ENCODE measurements at regions not wholly inside any gene's neighbourhood (a gene's known extent, or its start where the extent isn't known, plus 50 kb on each side); places are given as distances from the start of the nearest gene placed in this dataset.

DNA sequence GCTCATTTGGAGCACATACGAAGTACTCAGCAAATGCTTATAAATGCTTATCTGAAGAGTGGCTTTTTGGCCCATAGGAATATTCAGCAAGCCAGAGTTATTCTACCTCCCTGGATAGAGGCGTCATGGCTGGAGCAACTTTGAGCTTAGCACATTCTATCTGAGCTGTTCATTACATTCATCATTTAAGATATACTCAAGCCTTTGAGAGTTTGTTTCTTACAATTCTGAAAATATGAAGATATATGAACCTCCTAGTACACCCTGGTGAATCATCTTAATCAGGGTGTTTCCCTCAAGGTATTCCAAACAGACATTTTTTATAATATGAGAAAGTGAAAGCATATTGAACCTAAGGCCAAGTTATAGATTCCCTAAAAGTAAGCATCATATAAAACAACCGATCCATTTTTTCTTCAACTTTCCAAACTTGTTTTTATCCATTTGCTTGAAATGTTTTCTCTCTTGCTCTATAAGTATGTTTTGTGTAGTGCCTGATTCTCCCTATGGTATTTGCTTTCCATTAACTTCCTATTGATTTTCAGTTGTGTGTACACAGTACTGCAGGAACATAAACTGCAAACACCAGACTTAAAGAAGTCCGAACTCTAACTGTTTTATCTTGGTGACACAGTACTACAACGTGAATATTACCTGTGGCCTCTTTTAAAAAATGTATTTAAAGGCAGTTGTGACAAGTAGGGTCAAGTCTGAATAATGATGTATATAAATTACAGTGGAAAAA, 139.7 kb upstream of the PTPRK start:
- TF ChIP-seq, protein P1, sequence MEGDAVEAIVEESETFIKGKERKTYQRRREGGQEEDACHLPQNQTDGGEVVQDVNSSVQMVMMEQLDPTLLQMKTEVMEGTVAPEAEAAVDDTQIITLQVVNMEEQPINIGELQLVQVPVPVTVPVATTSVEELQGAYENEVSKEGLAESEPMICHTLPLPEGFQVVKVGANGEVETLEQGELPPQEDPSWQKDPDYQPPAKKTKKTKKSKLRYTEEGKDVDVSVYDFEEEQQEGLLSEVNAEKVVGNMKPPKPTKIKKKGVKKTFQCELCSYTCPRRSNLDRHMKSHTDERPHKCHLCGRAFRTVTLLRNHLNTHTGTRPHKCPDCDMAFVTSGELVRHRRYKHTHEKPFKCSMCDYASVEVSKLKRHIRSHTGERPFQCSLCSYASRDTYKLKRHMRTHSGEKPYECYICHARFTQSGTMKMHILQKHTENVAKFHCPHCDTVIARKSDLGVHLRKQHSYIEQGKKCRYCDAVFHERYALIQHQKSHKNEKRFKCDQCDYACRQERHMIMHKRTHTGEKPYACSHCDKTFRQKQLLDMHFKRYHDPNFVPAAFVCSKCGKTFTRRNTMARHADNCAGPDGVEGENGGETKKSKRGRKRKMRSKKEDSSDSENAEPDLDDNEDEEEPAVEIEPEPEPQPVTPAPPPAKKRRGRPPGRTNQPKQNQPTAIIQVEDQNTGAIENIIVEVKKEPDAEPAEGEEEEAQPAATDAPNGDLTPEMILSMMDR (IDR thresholded peaks at IDR 0.05; ENCODE audit: control insufficient read depth, extremely low read depth, insufficient read depth) = no peak
- DNase-seq (ENCODE audit: low read depth) = no peak
- H3K4me3 ChIP-seq (ENCODE audit: low read depth, low read length) = no peak overlapping the region

DNA sequence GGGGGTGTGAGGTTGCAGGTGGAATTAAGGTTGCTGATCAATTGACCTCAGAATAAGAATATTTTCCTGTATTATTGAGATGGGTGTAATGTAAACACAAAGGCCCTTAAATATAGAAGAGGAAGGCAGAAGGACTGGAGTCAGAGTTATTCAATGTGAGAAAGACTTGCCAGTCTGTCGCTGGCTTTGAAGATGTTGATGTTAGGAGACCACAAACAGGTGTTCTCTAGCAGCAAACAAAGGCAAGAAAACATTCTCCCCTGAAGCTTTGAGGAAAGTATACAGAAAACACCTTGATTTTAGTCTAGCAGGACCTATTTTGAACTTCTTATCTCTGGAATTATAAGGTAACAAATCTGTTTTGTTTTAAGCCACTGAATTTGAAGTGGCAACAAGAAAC, 138.9 kb upstream of the PTPRK start:
- H3K4me3 ChIP-seq (ENCODE audit: low read depth, low read length) = no peak overlapping the region
- DNase-seq (ENCODE audit: low read depth) = no peak
- TF ChIP-seq, protein P1 (IDR thresholded peaks at IDR 0.05; ENCODE audit: control insufficient read depth, extremely low read depth, insufficient read depth) = no peak

DNA sequence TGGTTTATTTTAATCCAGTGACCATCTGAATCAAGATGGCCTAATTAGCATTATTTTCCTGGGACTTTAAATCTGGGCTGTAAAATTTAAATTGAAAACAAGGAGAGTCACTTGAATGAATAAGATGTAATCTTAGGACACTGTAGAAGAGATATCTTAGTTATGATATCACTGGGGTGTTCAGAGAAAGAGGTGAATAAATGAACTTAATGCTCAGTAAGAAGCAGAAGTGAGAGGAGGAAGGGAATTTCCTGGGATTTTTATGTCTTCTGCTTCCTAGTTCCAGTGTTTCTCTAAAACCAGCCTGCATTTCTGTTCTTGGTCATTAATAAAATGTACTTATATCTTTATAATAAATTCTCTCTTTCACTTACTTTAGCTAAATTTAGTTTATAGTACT, 136.8 kb upstream of the PTPRK start:
- TF ChIP-seq, protein P1 (IDR thresholded peaks at IDR 0.05; ENCODE audit: control insufficient read depth, extremely low read depth, insufficient read depth) = no peak
- no peak for DNase-seq (ENCODE audit: low read depth)
- no peak overlapping the region for H3K4me3 ChIP-seq (ENCODE audit: low read depth, low read length)

DNA sequence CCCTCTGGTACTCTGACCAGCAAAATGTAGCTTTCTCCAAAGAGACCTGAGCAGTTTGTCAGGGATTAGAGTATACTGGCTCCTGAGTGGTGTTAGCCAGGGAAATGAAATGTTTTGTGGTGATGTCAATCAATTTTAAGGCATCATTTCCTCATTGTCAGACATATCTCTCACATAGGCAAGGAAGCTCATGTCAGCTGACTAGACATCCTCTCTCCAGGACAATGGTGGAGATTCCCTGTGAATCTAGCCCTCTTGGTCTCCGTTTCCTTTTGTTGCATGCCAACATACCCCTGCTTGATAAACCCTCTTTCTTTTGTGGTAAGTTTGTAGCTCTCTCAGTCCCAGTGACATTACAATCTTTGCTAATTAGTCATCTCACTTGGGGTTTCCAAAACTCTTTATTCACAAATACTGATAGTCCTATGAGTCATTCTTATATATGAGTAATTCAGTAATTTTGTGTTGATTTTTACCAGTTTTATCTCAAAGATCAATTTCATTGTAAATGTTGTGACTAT, 135.6 kb upstream of the PTPRK start:
- TF ChIP-seq, protein P1 (IDR thresholded peaks at IDR 0.05; ENCODE audit: control insufficient read depth, extremely low read depth, insufficient read depth) = no peak
- no peak for DNase-seq (ENCODE audit: low read depth)
- no peak overlapping the region for H3K4me3 ChIP-seq (ENCODE audit: low read depth, low read length)

DNA sequence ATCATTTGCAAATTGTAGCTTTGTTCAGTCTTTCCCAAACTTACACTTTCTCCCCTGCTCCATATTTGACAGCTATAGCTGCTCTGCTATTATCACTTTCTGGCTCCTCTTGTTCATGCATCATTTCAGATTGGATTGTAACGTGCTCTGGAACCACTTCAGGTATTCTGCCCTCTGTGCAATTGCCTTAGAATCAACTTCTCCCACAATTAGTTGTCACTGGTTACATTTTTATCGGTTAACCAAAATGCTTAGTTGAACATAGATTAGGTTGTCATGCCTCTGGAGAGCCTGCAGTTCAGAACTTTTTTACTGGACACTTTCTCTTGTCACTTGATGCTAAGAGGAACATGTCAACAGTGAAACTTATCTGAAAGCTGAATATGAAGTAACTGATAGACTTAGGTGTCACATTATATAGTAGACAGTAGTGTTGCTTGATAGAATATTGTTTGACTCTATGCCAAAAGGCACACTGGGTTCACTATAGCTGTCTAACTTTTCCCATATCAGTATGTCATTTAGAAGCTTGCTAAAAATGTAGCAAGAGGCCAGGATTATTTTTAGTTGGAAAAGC, 127.7 kb upstream of the PTPRK start:
- H3K4me3 ChIP-seq (ENCODE audit: low read depth, low read length) = no peak overlapping the region
- TF ChIP-seq, protein P1 (IDR thresholded peaks at IDR 0.05; ENCODE audit: control insufficient read depth, extremely low read depth, insufficient read depth) = no peak
- no peak for DNase-seq (ENCODE audit: low read depth)

DNA sequence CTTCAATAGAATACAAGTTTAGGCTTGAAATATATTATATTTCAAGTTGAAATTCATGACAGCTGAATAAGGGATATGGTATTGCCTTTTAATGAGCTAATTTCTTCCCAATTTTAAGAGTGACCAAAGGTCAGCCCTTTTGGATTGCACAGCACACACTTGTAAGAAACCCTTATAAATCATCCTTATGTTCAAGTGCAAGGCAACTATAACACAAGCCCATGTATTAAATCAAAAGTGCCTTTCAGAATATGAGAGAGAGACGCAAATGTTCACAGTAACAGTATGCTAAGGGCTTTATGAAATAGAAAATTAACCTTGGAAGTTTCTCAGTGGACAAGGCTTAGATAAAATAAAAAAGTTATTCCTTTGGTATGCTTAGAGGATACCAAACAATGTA, 121.7 kb upstream of the PTPRK start:
- no peak overlapping the region for H3K4me3 ChIP-seq (ENCODE audit: low read depth, low read length)
- no peak for DNase-seq (ENCODE audit: low read depth)
- TF ChIP-seq, protein P1 (IDR thresholded peaks at IDR 0.05; ENCODE audit: control insufficient read depth, extremely low read depth, insufficient read depth) = no peak
